IMR-90 (cell line): ENCODE measurements at regions not wholly inside any gene's neighbourhood (a gene's known extent, or its start where the extent isn't known, plus 50 kb on each side); places are given as distances from the start of the nearest gene placed in this dataset.

Source experiments
- ATAC-seq: fragments of 200-7000 bp; cut with Tn5 transposase; 2 replicates; pipeline ENCODE4 v1.9.1; 2020; ENCODE audit warnings: low read depth, mild to moderate bottlenecking, moderate library complexity
- BruUV-seq: library from RNA; stranded (reverse); fragments of 400-500 nt; replicated peaks from 2 replicates; lab custom pipeline; 2021; lab: Mats Ljungman, UMichigan
- CTCF ChIA-PET: fragments of 300-600 bp; formaldehyde crosslinking; extraction: SDS; loops from one replicate; lab custom pipeline; 2021; ENCODE audit warnings: antibody characterized with exemption; lab: Yijun Ruan, JAX
- POLR2A ChIA-PET: fragments of 300-600 bp; sonication (Branson Sonifier 250); formaldehyde crosslinking; loops from one replicate; lab custom pipeline; 2022; ENCODE audit warnings: antibody characterized with exemption; ENCODE audit not compliant: unreplicated experiment; lab: Charles Lee
- DNase-seq: peaks from one replicate; pipeline ENCODE4 v3.0.0; 2013
- H2AFZ ChIP-seq: replicated peaks from 2 replicates; pipeline ENCODE3; 2013; ENCODE audit warnings: low read length, mild to moderate bottlenecking; ENCODE audit not compliant: poor library complexity
- H2AK5ac ChIP-seq: 2 replicates; pipeline ENCODE4 v1.6.1; 2013; ENCODE audit warnings: low read depth, low read length, inconsistent platforms
- H2AK9ac ChIP-seq: replicated peaks from 2 replicates; pipeline ENCODE3; 2013; ENCODE audit warnings: mild to moderate bottlenecking, low read depth, low read length, moderate library complexity; ENCODE audit not compliant: poor library complexity
- H2BK120ac ChIP-seq: 2 replicates; pipeline ENCODE4 v1.6.1; 2013; ENCODE audit warnings: low read depth, low read length, inconsistent platforms
- H2BK15ac ChIP-seq: 3 replicates; pipeline ENCODE4 v1.6.1; 2013; ENCODE audit warnings: low read depth, low read length, inconsistent platforms
- H2BK20ac ChIP-seq: 2 replicates; pipeline ENCODE4 v1.6.1; 2013; ENCODE audit warnings: low read depth, mild to moderate bottlenecking, inconsistent platforms, low read length, moderate library complexity
- H2BK5ac ChIP-seq: 2 replicates; pipeline ENCODE4 v1.6.1; 2013; ENCODE audit warnings: mild to moderate bottlenecking, low read depth, low read length, inconsistent platforms; ENCODE audit not compliant: poor library complexity, severe bottlenecking
- H3K14ac ChIP-seq: replicated peaks from 2 replicates; pipeline ENCODE4 v1.6.1; 2013; ENCODE audit warnings: low read depth, low read length, inconsistent platforms
- H3K18ac ChIP-seq: 2 replicates; pipeline ENCODE4 v1.6.1; 2013; ENCODE audit warnings: low read depth, low read length, control low read depth
- H3K23ac ChIP-seq: 2 replicates; pipeline ENCODE4 v1.6.1; 2013; ENCODE audit warnings: low read depth, low read length, inconsistent platforms
- H3K27ac ChIP-seq: 2 replicates; pipeline ENCODE4 v1.5.1; 2013; ENCODE audit warnings: mild to moderate bottlenecking, control low read depth, low read length; ENCODE audit not compliant: insufficient read depth
- H3K27me3 ChIP-seq: 2 replicates; pipeline ENCODE4 v1.6.1; 2013; ENCODE audit warnings: low read length; ENCODE audit not compliant: control insufficient read depth, insufficient read depth
- H3K36me3 ChIP-seq: 2 replicates; pipeline ENCODE4 v1.6.1; 2013; ENCODE audit warnings: low read length, mixed read lengths; ENCODE audit not compliant: control insufficient read depth, insufficient read depth
- H3K4ac ChIP-seq: 2 replicates; pipeline ENCODE4 v1.6.1; 2013; ENCODE audit warnings: low read depth, low read length, inconsistent platforms
- H3K4me1 ChIP-seq: 2 replicates; pipeline ENCODE4 v1.6.1; 2013; ENCODE audit warnings: low read length, mixed read lengths; ENCODE audit not compliant: control insufficient read depth, insufficient read depth
- H3K4me2 ChIP-seq: 2 replicates; pipeline ENCODE4 v1.6.1; 2013; ENCODE audit warnings: low read depth, mild to moderate bottlenecking, control low read depth, low read length, moderate library complexity
- H3K4me3 ChIP-seq: 2 replicates; pipeline ENCODE4 v1.5.1; 2013; ENCODE audit warnings: low read depth, mild to moderate bottlenecking, control low read depth, low read length, moderate library complexity; ENCODE audit not compliant: insufficient read depth
- H3K56ac ChIP-seq: 2 replicates; pipeline ENCODE4 v1.6.1; 2013; ENCODE audit warnings: low read length, inconsistent platforms; ENCODE audit not compliant: insufficient read depth; ENCODE audit errors: extremely low read depth
- H3K79me1 ChIP-seq, 2 experiments: 2 replicates each; pipeline ENCODE4 v1.6.1; 2013; ENCODE audit warnings: low read length in 2 of 2, inconsistent platforms in 1 of 2, low read depth in 1 of 2
- H3K9ac ChIP-seq: 2 replicates; pipeline ENCODE4 v1.6.1; 2013; ENCODE audit warnings: low read depth, low read length, control low read depth
- H3K9me1 ChIP-seq: 2 replicates; pipeline ENCODE4 v1.6.1; 2013; ENCODE audit warnings: low read length, inconsistent platforms; ENCODE audit not compliant: insufficient read depth
- H3K9me3 ChIP-seq: 2 replicates; pipeline ENCODE4 v1.6.1; 2013; ENCODE audit warnings: low read length; ENCODE audit not compliant: control insufficient read depth, insufficient read depth
- H4K20me1 ChIP-seq: 2 replicates; pipeline ENCODE4 v1.6.1; 2013; ENCODE audit warnings: low read length, inconsistent platforms; ENCODE audit not compliant: insufficient read depth
- H4K5ac ChIP-seq: 2 replicates; pipeline ENCODE4 v1.6.1; 2013; ENCODE audit warnings: mild to moderate bottlenecking, low read depth, low read length, control low read depth
- H4K8ac ChIP-seq, 2 experiments: 2 replicates each; pipeline ENCODE4 v1.6.1; 2013; ENCODE audit warnings: low read depth in 2 of 2, low read length in 2 of 2, control low read depth in 1 of 2, inconsistent platforms in 1 of 2
- H4K91ac ChIP-seq: 2 replicates; pipeline ENCODE4 v1.6.1; 2013; ENCODE audit warnings: low read depth, low read length, inconsistent platforms; ENCODE audit not compliant: insufficient read depth
- CEBPB ChIP-seq: IDR thresholded peaks from 2 replicates; pipeline ENCODE4 v1.6.1; 2012; ENCODE audit warnings: low read depth, low read length, improper control_type of control experiment
- MAFK ChIP-seq: IDR thresholded peaks from 2 replicates; pipeline ENCODE4 v1.6.1; 2012; ENCODE audit warnings: low read depth, low read length, improper control_type of control experiment
- SMC3 ChIP-seq: fragments of 150-350 bp; IDR thresholded peaks from 2 replicates; pipeline ENCODE4 v1.6.1; 2016; ENCODE audit warnings: low read depth, mild to moderate bottlenecking, antibody characterized with exemption, low read length, moderate library complexity
- WGBS, 2 experiments: methylation state at CpG; one replicate each; pipeline versions ENCODE4 v1.1.5 to v1.1.7; 2013; ENCODE audit warnings: missing lambda C conversion rate in 2 of 2; ENCODE audit not compliant: insufficient read length in 1 of 2; ENCODE audit errors: extremely low coverage in 2 of 2; 5-methylcytosine and 5-hydroxymethylcytosine counted together
- dilution Hi-C: fragments of 300-500 bp; cut with HindIII; formaldehyde crosslinking; loops from one replicate; pipeline ENCODE4 v1.14.3; 2018; ENCODE audit warnings: low sequenced_read_pairs; ENCODE audit not compliant: unreplicated experiment
- in situ Hi-C: fragments of 300-500 bp; cut with MboI; formaldehyde crosslinking; loops from 3 replicates; pipeline ENCODE4 v1.14.3; 2019; ENCODE audit warnings: low sequenced_read_pairs, inconsistent platforms, mixed read lengths
- intact Hi-C: fragments of 100-400 bp; cut with micrococcal nuclease; formaldehyde crosslinking; loops from 2 replicates; pipeline ENCODE4 v1.10.0; 2022

- intact Hi-C loops: no loop called here
- POLR2A ChIA-PET: no interaction called here
- H4K91ac ChIP-seq: peak overlapping the region; percentile 93
- no peaks in the 10 kb centered on the region; the same call in 1 of the 2 replicates for H3K27me3 ChIP-seq
- H3K4me1 ChIP-seq: peaks cover 25% of the 10 kb centered on the region
- no peaks in the 10 kb centered on the region for H3K36me3 ChIP-seq
- H2BK120ac ChIP-seq: peak overlapping the region; percentile 96
- H3K79me1 ChIP-seq: no peaks in the 10 kb centered on the region
- DNase-seq (no peak), ATAC-seq (no peak; the same call in 1 of the 2 replicates)
- no peak overlapping the region for H3K4me3 ChIP-seq
- no peak overlapping the region; the same call in 1 of the 2 replicates for H3K27ac ChIP-seq
- H3K9ac ChIP-seq: no peak overlapping the region
- 0 out of 2 replicates have a peak overlapping the region, but pooled peaks have one; percentile 19 for H3K23ac ChIP-seq
- BruUV-seq: no TSS peak
- in situ Hi-C loops: no loop called here
- dilution Hi-C loops: no loop called here
- H3K4ac ChIP-seq: peak overlapping the region; percentile 92
- TF ChIP-seq SMC3 (no peak), CEBPB (no peak), MAFK (no peak)
- WGBS, 2 experiments: no CpG with 5 or more reads among the region's 3 CpGs
- peak overlapping the region; percentile 21 for H4K5ac ChIP-seq
- peak overlapping the region; percentile 94 for H2BK20ac ChIP-seq
- H4K8ac ChIP-seq: peak overlapping the region; percentile 20 to 80
- peak overlapping the region; percentile 65 for H3K18ac ChIP-seq
- no peaks in the 10 kb centered on the region for H4K20me1 ChIP-seq
- CTCF ChIA-PET: no interaction called here
- peak overlapping the region; percentile 63; the same call in 1 of the 2 replicates for H3K4me2 ChIP-seq
- peak overlapping the region; percentile 94 for H3K14ac ChIP-seq
- H3K9me3 ChIP-seq: no peaks in the 10 kb centered on the region
- H2BK5ac ChIP-seq: peak overlapping the region; percentile 72
- H2BK15ac ChIP-seq: peak overlapping the region; percentile 13
- H2AFZ ChIP-seq: peak overlapping the region; percentile 72
- H3K9me1 ChIP-seq: peaks cover 26% of the 10 kb centered on the region
- no peak overlapping the region for H3K56ac ChIP-seq
- H2AK9ac ChIP-seq: peak overlapping the region; percentile 93
- peak overlapping the region; percentile 96 for H2AK5ac ChIP-seq
Measured at GRCh38 chr22:27475548-27475897, 326.0 kb downstream of the MN1 start.
